ENCODE measurements at regions not wholly inside any gene's neighbourhood (a gene's known extent, or its start where the extent isn't known, plus 50 kb on each side); places are given as distances from the start of the nearest gene placed in this dataset.

- H3K36me3 ChIP-seq = no peaks in the 10 kb centered on the region
- no peak for DNase-seq
- no peak overlapping the region for H3K4me3 ChIP-seq (ENCODE audit: low read depth, low read length)
- TF ChIP-seq CTCF (IDR thresholded peaks at IDR 0.05; ENCODE audit: low read depth, low read length) = no peak
- no peaks in the 10 kb centered on the region for H3K9me3 ChIP-seq (ENCODE audit: severe bottlenecking)
- no peak overlapping the region for H3K27ac ChIP-seq
- H3K27me3 ChIP-seq (ENCODE audit: insufficient read depth, low read depth, severe bottlenecking) = no peaks in the 10 kb centered on the region
Measured at GRCh38 chr1:168960114-168960513, 146.4 kb upstream of the ATP1B1 start.

- no peaks in the 10 kb centered on the region for H3K27me3 ChIP-seq (ENCODE audit: insufficient read depth, low read depth, severe bottlenecking)
- no peak overlapping the region for H3K4me3 ChIP-seq (ENCODE audit: low read depth, low read length)
- H3K9me3 ChIP-seq (ENCODE audit: severe bottlenecking) = no peaks in the 10 kb centered on the region
- TF ChIP-seq CTCF (IDR thresholded peaks at IDR 0.05; ENCODE audit: low read depth, low read length) = no peak
- no peak for DNase-seq
- no peaks in the 10 kb centered on the region for H3K36me3 ChIP-seq
- no peak overlapping the region for H3K27ac ChIP-seq
Measured at GRCh38 chr1:168960595-168960994, 145.9 kb upstream of the ATP1B1 start.

- TF ChIP-seq CTCF (IDR thresholded peaks at IDR 0.05; ENCODE audit: low read depth, low read length) = no peak
- H3K27me3 ChIP-seq (ENCODE audit: insufficient read depth, low read depth, severe bottlenecking) = no peaks in the 10 kb centered on the region
- no peak for DNase-seq
- no peaks in the 10 kb centered on the region for H3K36me3 ChIP-seq
- no peak overlapping the region for H3K4me3 ChIP-seq (ENCODE audit: low read depth, low read length)
- H3K9me3 ChIP-seq (ENCODE audit: severe bottlenecking) = no peaks in the 10 kb centered on the region
- H3K27ac ChIP-seq = no peak overlapping the region
Measured at GRCh38 chr1:168963601-168964000, 142.9 kb upstream of the ATP1B1 start.

GRCh38 chr1:168964478-168964877 is 142.0 kb upstream of the ATP1B1 start:
- Histone ChIP-seq H3K27ac (no peak overlapping the region), H3K4me3 (ENCODE audit: low read depth, low read length) (no peak overlapping the region), H3K27me3 (ENCODE audit: insufficient read depth, low read depth, severe bottlenecking) (no peaks in the 10 kb centered on the region), H3K36me3 (no peaks in the 10 kb centered on the region), H3K9me3 (ENCODE audit: severe bottlenecking) (no peaks in the 10 kb centered on the region)
- no peak for TF ChIP-seq CTCF (IDR thresholded peaks at IDR 0.05; ENCODE audit: low read depth, low read length)
- no peak for DNase-seq

GRCh38 chr1:168966217-168966616 is 140.3 kb upstream of the ATP1B1 start:
- H3K27ac ChIP-seq = no peak overlapping the region
- peak; percentile 22 for DNase-seq
- no peaks in the 10 kb centered on the region for H3K27me3 ChIP-seq (ENCODE audit: insufficient read depth, low read depth, severe bottlenecking)

More at GRCh38 chr1:168966217-168966616, 140.3 kb upstream of the ATP1B1 start:
- no peaks in the 10 kb centered on the region for H3K9me3 ChIP-seq (ENCODE audit: severe bottlenecking)
- H3K4me3 ChIP-seq (ENCODE audit: low read depth, low read length) = no peak overlapping the region
- no peak for TF ChIP-seq CTCF (IDR thresholded peaks at IDR 0.05; ENCODE audit: low read depth, low read length)
- no peaks in the 10 kb centered on the region for H3K36me3 ChIP-seq
